Stimulated activated memory B cell treated with anti-CD40 and anti-IgM and Interleukin-4, amounts not matched to agents 10 μg/mL and 1 μg/mL and 100 μg/mL, for 72 hours (primary cell): ENCODE measurements at regions not wholly inside any gene's neighbourhood (a gene's known extent, or its start where the extent isn't known, plus 50 kb on each side); places are given as distances from the start of the nearest gene placed in this dataset.

ENCODE experiments used
- ATAC-seq: fragments of 150-1000 bp; cut with Tn5 transposase; 2 replicates; pipeline ENCODE4 v1.10.0; 2021
- H3K27ac Mint-ChIP-seq: one replicate; pipeline ENCODE4 v1.8.0; 2022; ENCODE audit warnings: mild to moderate bottlenecking, mixed read lengths
- H3K27me3 Mint-ChIP-seq: one replicate; pipeline ENCODE4 v1.8.0; 2022; ENCODE audit warnings: mixed read lengths
- H3K36me3 Mint-ChIP-seq: one replicate; pipeline ENCODE4 v1.8.0; 2022; ENCODE audit warnings: mixed read lengths
- H3K4me1 Mint-ChIP-seq: one replicate; pipeline ENCODE4 v1.8.0; 2022; ENCODE audit warnings: mixed read lengths
- H3K4me3 Mint-ChIP-seq: one replicate; pipeline ENCODE4 v1.8.0; 2022; ENCODE audit warnings: mild to moderate bottlenecking, moderate library complexity, mixed read lengths
- H3K9me3 Mint-ChIP-seq: one replicate; pipeline ENCODE4 v1.8.0; 2022; ENCODE audit warnings: mixed read lengths

GRCh38 chr1:80072563-80072962 lies 1066.0 kb upstream of the ADGRL4 start:
- Mint-ChIP-seq H3K4me1 (no peaks in the 10 kb centered on the region), H3K9me3 (no peaks in the 10 kb centered on the region), H3K27me3 (no peaks in the 10 kb centered on the region), H3K4me3 (no peak overlapping the region), H3K27ac (no peak overlapping the region), H3K36me3 (no peaks in the 10 kb centered on the region)
- no peak for ATAC-seq

- no peak overlapping the region for H3K27ac Mint-ChIP-seq
- no peak for ATAC-seq
- no peaks in the 10 kb centered on the region for H3K36me3 Mint-ChIP-seq
- no peaks in the 10 kb centered on the region for H3K4me1 Mint-ChIP-seq
- H3K27me3 Mint-ChIP-seq = no peaks in the 10 kb centered on the region
- no peak overlapping the region for H3K4me3 Mint-ChIP-seq
- H3K9me3 Mint-ChIP-seq = no peaks in the 10 kb centered on the region
Observed at GRCh38 chr1:80066060-80066459, 1059.5 kb upstream of the ADGRL4 start.

GRCh38 chr1:80064524-80064923 lies 1058.0 kb upstream of the ADGRL4 start:
- H3K27me3 Mint-ChIP-seq = no peaks in the 10 kb centered on the region
- H3K9me3 Mint-ChIP-seq = peaks cover 3% of the 10 kb centered on the region
- no peaks in the 10 kb centered on the region for H3K36me3 Mint-ChIP-seq
- ATAC-seq = no peak
- H3K4me3 Mint-ChIP-seq = no peak overlapping the region
- no peak overlapping the region for H3K27ac Mint-ChIP-seq
- no peaks in the 10 kb centered on the region for H3K4me1 Mint-ChIP-seq

- Mint-ChIP-seq H3K9me3 (peaks cover 3% of the 10 kb centered on the region), H3K27ac (no peak overlapping the region), H3K4me1 (no peaks in the 10 kb centered on the region), H3K4me3 (no peak overlapping the region), H3K27me3 (no peaks in the 10 kb centered on the region), H3K36me3 (no peaks in the 10 kb centered on the region)
- peak; percentile 43 for ATAC-seq
Observed at GRCh38 chr1:80059940-80060339, 1053.4 kb upstream of the ADGRL4 start.

- Mint-ChIP-seq H3K4me3 (no peak overlapping the region), H3K27ac (no peak overlapping the region), H3K9me3 (peaks cover 3% of the 10 kb centered on the region), H3K36me3 (no peaks in the 10 kb centered on the region), H3K4me1 (no peaks in the 10 kb centered on the region), H3K27me3 (no peaks in the 10 kb centered on the region)
- ATAC-seq = no peak
Observed at GRCh38 chr1:80056179-80056578, 1049.6 kb upstream of the ADGRL4 start.

GRCh38 chr1:80054129-80054528 lies 1047.6 kb upstream of the ADGRL4 start:
- H3K27me3 Mint-ChIP-seq = no peaks in the 10 kb centered on the region

GRCh38 chr1:80053613-80054012 lies 1047.1 kb upstream of the ADGRL4 start:
- no peak overlapping the region for H3K4me3 Mint-ChIP-seq
- peak; percentile 8 for ATAC-seq
- H3K27me3 Mint-ChIP-seq = no peaks in the 10 kb centered on the region
- H3K4me1 Mint-ChIP-seq = no peaks in the 10 kb centered on the region
- no peaks in the 10 kb centered on the region for H3K9me3 Mint-ChIP-seq
- no peaks in the 10 kb centered on the region for H3K36me3 Mint-ChIP-seq
- no peak overlapping the region for H3K27ac Mint-ChIP-seq

More at GRCh38 chr1:80054129-80054528, 1047.6 kb upstream of the ADGRL4 start:
- ATAC-seq = no peak
- no peak overlapping the region for H3K27ac Mint-ChIP-seq
- no peaks in the 10 kb centered on the region for H3K36me3 Mint-ChIP-seq
- H3K4me3 Mint-ChIP-seq = no peak overlapping the region
- H3K4me1 Mint-ChIP-seq = no peaks in the 10 kb centered on the region
- no peaks in the 10 kb centered on the region for H3K9me3 Mint-ChIP-seq

GRCh38 chr1:80050523-80050922 lies 1044.0 kb upstream of the ADGRL4 start:
- no peaks in the 10 kb centered on the region for H3K4me1 Mint-ChIP-seq
- no peaks in the 10 kb centered on the region for H3K9me3 Mint-ChIP-seq
- no peaks in the 10 kb centered on the region for H3K27me3 Mint-ChIP-seq
- no peak overlapping the region for H3K27ac Mint-ChIP-seq
- no peaks in the 10 kb centered on the region for H3K36me3 Mint-ChIP-seq
- no peak overlapping the region for H3K4me3 Mint-ChIP-seq
- ATAC-seq = no peak

- Mint-ChIP-seq H3K4me1 (no peaks in the 10 kb centered on the region), H3K4me3 (no peak overlapping the region), H3K27ac (no peak overlapping the region), H3K9me3 (no peaks in the 10 kb centered on the region), H3K27me3 (no peaks in the 10 kb centered on the region), H3K36me3 (no peaks in the 10 kb centered on the region)
- no peak for ATAC-seq
Observed at GRCh38 chr1:80050085-80050484, 1043.6 kb upstream of the ADGRL4 start.

GRCh38 chr1:80048716-80049115 lies 1042.2 kb upstream of the ADGRL4 start:
- H3K9me3 Mint-ChIP-seq = no peaks in the 10 kb centered on the region

GRCh38 chr1:80047791-80048190 lies 1041.3 kb upstream of the ADGRL4 start:
- H3K27ac Mint-ChIP-seq = no peak overlapping the region
- no peak overlapping the region for H3K4me3 Mint-ChIP-seq
- H3K4me1 Mint-ChIP-seq = no peaks in the 10 kb centered on the region
- H3K9me3 Mint-ChIP-seq = no peaks in the 10 kb centered on the region
- no peaks in the 10 kb centered on the region for H3K36me3 Mint-ChIP-seq
- H3K27me3 Mint-ChIP-seq = no peaks in the 10 kb centered on the region
- ATAC-seq = no peak

More at GRCh38 chr1:80048716-80049115, 1042.2 kb upstream of the ADGRL4 start:
- H3K36me3 Mint-ChIP-seq = no peaks in the 10 kb centered on the region
- H3K27ac Mint-ChIP-seq = no peak overlapping the region
- no peak for ATAC-seq
- no peaks in the 10 kb centered on the region for H3K27me3 Mint-ChIP-seq
- no peak overlapping the region for H3K4me3 Mint-ChIP-seq
- no peaks in the 10 kb centered on the region for H3K4me1 Mint-ChIP-seq

- no peak for ATAC-seq
- no peaks in the 10 kb centered on the region for H3K36me3 Mint-ChIP-seq
- peaks cover 3% of the 10 kb centered on the region for H3K9me3 Mint-ChIP-seq
- no peaks in the 10 kb centered on the region for H3K27me3 Mint-ChIP-seq
- H3K4me1 Mint-ChIP-seq = no peaks in the 10 kb centered on the region
- no peak overlapping the region for H3K4me3 Mint-ChIP-seq
- H3K27ac Mint-ChIP-seq = no peak overlapping the region
Observed at GRCh38 chr1:80044662-80045061, 1038.1 kb upstream of the ADGRL4 start.

GRCh38 chr1:80036690-80037432 lies 1030.3 kb upstream of the ADGRL4 start:
- Mint-ChIP-seq H3K36me3 (no peaks in the 10 kb centered on the region), H3K27ac (no peak overlapping the region), H3K9me3 (peaks cover 3% of the 10 kb centered on the region), H3K4me3 (no peak overlapping the region), H3K27me3 (no peaks in the 10 kb centered on the region), H3K4me1 (no peaks in the 10 kb centered on the region)
- ATAC-seq = no peak

- Mint-ChIP-seq H3K4me1 (peaks cover 5% of the 10 kb centered on the region), H3K27ac (no peak overlapping the region), H3K36me3 (no peaks in the 10 kb centered on the region), H3K9me3 (no peaks in the 10 kb centered on the region), H3K27me3 (no peaks in the 10 kb centered on the region), H3K4me3 (no peak overlapping the region)
- no peak for ATAC-seq
Observed at GRCh38 chr1:80023358-80023757, 1016.8 kb upstream of the ADGRL4 start.

GRCh38 chr1:80021891-80022290 lies 1015.4 kb upstream of the ADGRL4 start:
- no peak for ATAC-seq
- no peak overlapping the region for H3K4me3 Mint-ChIP-seq
- H3K27ac Mint-ChIP-seq = no peak overlapping the region
- H3K9me3 Mint-ChIP-seq = no peaks in the 10 kb centered on the region
- no peaks in the 10 kb centered on the region for H3K36me3 Mint-ChIP-seq
- peaks cover 5% of the 10 kb centered on the region for H3K4me1 Mint-ChIP-seq
- H3K27me3 Mint-ChIP-seq = no peaks in the 10 kb centered on the region

- H3K9me3 Mint-ChIP-seq = no peaks in the 10 kb centered on the region
- no peak overlapping the region for H3K4me3 Mint-ChIP-seq
- no peak overlapping the region for H3K27ac Mint-ChIP-seq
- no peaks in the 10 kb centered on the region for H3K27me3 Mint-ChIP-seq
- no peak for ATAC-seq
- H3K4me1 Mint-ChIP-seq = peaks cover 5% of the 10 kb centered on the region
- no peaks in the 10 kb centered on the region for H3K36me3 Mint-ChIP-seq
Observed at GRCh38 chr1:80018348-80018747, 1011.8 kb upstream of the ADGRL4 start.
